GM23338 (cell line): ENCODE measurements at regions not wholly inside any gene's neighbourhood (a gene's known extent, or its start where the extent isn't known, plus 50 kb on each side); places are given as distances from the start of the nearest gene placed in this dataset.

Source experiments
- ATAC-seq: fragments of 200-7000 bp; cut with Tn5 transposase; 3 replicates; pipeline ENCODE4 v1.9.1; 2020
- DNase-seq: peaks from one replicate; pipeline ENCODE4 v3.0.0-alpha.2; 2015; ENCODE audit warnings: low spot score
- H2AFZ ChIP-seq: fragments of 200-600 bp; sonication (generic); 2 replicates; pipeline ENCODE4 v1.8.0; 2016; ENCODE audit warnings: antibody characterized with exemption, mild to moderate bottlenecking, moderate library complexity
- H3F3A ChIP-seq: fragments of 200-600 bp; sonication (generic); replicated peaks from 2 replicates; pipeline ENCODE4 v1.8.0; 2017; ENCODE audit warnings: antibody characterized with exemption, mixed run types, low read depth
- H3K27ac ChIP-seq: fragments of 200-600 bp; sonication (generic); 2 replicates; pipeline ENCODE4 v1.6.1; 2016; ENCODE audit warnings: low read depth
- H3K27me3 ChIP-seq: fragments of 200-600 bp; sonication (generic); 2 replicates; pipeline ENCODE4 v1.8.0; 2016; ENCODE audit warnings: mild to moderate bottlenecking, mixed run types, moderate library complexity; ENCODE audit not compliant: insufficient read depth
- H3K36me3 ChIP-seq: fragments of 200-600 bp; sonication (generic); 2 replicates; pipeline ENCODE4 v1.8.0; 2016; ENCODE audit warnings: mild to moderate bottlenecking; ENCODE audit not compliant: insufficient read depth
- H3K4me1 ChIP-seq: fragments of 200-600 bp; sonication (generic); 2 replicates; pipeline ENCODE4 v1.8.0; 2016; ENCODE audit warnings: mild to moderate bottlenecking, moderate library complexity; ENCODE audit not compliant: insufficient read depth
- H3K4me2 ChIP-seq: fragments of 200-600 bp; sonication (generic); 2 replicates; pipeline ENCODE4 v1.7.1; 2017; ENCODE audit warnings: mixed run types
- H3K4me3 ChIP-seq: fragments of 200-600 bp; sonication (generic); 2 replicates; pipeline ENCODE4 v1.6.1; 2016; ENCODE audit warnings: mixed run types
- H3K79me2 ChIP-seq: fragments of 200-600 bp; sonication (generic); replicated peaks from 2 replicates; pipeline ENCODE4 v1.8.0; 2017; ENCODE audit warnings: mild to moderate bottlenecking; ENCODE audit not compliant: insufficient read depth
- H3K9me2 ChIP-seq: fragments of 200-600 bp; sonication (generic); 2 replicates; pipeline ENCODE4 v1.8.0; 2017; ENCODE audit not compliant: insufficient read depth
- H4K20me1 ChIP-seq: fragments of 200-600 bp; sonication (generic); replicated peaks from 2 replicates; pipeline ENCODE4 v1.8.0; 2017; ENCODE audit warnings: mild to moderate bottlenecking; ENCODE audit not compliant: insufficient read depth
- H3K27ac Mint-ChIP-seq: 2 replicates; pipeline ENCODE4 v1.8.0; 2020; ENCODE audit warnings: inconsistent platforms, mild to moderate bottlenecking, moderate library complexity, mixed read lengths
- H3K27me3 Mint-ChIP-seq: 3 replicates; pipeline ENCODE4 v1.8.0; 2022; ENCODE audit warnings: low read depth, mild to moderate bottlenecking, moderate library complexity, mixed read lengths, inconsistent platforms; ENCODE audit not compliant: insufficient read depth, poor library complexity
- H3K36me3 Mint-ChIP-seq: 3 replicates; pipeline ENCODE4 v1.8.0; 2021; ENCODE audit warnings: low read depth, mild to moderate bottlenecking, inconsistent platforms, moderate library complexity, mixed read lengths
- H3K4me1 Mint-ChIP-seq: 3 replicates; pipeline ENCODE4 v1.8.0; 2020; ENCODE audit warnings: mild to moderate bottlenecking, inconsistent platforms, mixed read lengths
- H3K4me3 Mint-ChIP-seq: 3 replicates; pipeline ENCODE4 v1.8.0; 2021; ENCODE audit warnings: moderate library complexity, mild to moderate bottlenecking, inconsistent platforms, mixed read lengths
- H3K9me3 Mint-ChIP-seq: 3 replicates; pipeline ENCODE4 v1.8.0; 2020; ENCODE audit warnings: moderate library complexity, mild to moderate bottlenecking, inconsistent platforms, mixed read lengths
- CREB1 ChIP-seq: fragments of 250-450 bp; sonication (Bioruptor Pico); IDR thresholded peaks from 2 replicates; pipeline ENCODE4 v1.5.0; 2020; ENCODE audit warnings: low read depth, mild to moderate bottlenecking, moderate library complexity
- EZH2 ChIP-seq: fragments of 200-600 bp; sonication (generic); IDR thresholded peaks from one replicate; pipeline ENCODE4 v1.8.0; 2017; ENCODE audit warnings: antibody characterized with exemption, mild to moderate bottlenecking, low read depth; ENCODE audit not compliant: unreplicated experiment
- EZH2phosphoT487 ChIP-seq: fragments of 200-600 bp; sonication (generic); IDR thresholded peaks from one replicate; pipeline ENCODE4 v1.8.1; 2018; ENCODE audit warnings: antibody characterized with exemption; ENCODE audit not compliant: unreplicated experiment
- JUNB ChIP-seq: IDR thresholded peaks from one replicate; pipeline ENCODE4 v1.6.1; 2016; ENCODE audit warnings: antibody characterized with exemption; ENCODE audit not compliant: unreplicated experiment
- NANOG ChIP-seq: IDR thresholded peaks from 2 replicates; pipeline ENCODE4 v1.6.1; 2016; ENCODE audit warnings: antibody characterized with exemption, borderline replicate concordance
- POLR2AphosphoS5 ChIP-seq: IDR thresholded peaks from 2 replicates; pipeline ENCODE4 v1.6.1; 2016; ENCODE audit warnings: antibody characterized with exemption, low read depth
- ZNF114 ChIP-seq: fragments of 250-450 bp; sonication (Bioruptor Pico); IDR thresholded peaks from 2 replicates; pipeline ENCODE4 v1.5.0; 2020; ENCODE audit warnings: mild to moderate bottlenecking, moderate library complexity
- ZNF331 ChIP-seq: fragments of 250-450 bp; sonication (Bioruptor Pico); IDR thresholded peaks from 2 replicates; pipeline ENCODE4 v1.5.0; 2020; ENCODE audit warnings: low read depth, mild to moderate bottlenecking, moderate library complexity
- TF ChIP-seq, protein P1 (sequence below): fragments of 250-450 bp; sonication (Bioruptor Pico); IDR thresholded peaks from 2 replicates; pipeline ENCODE4 v1.5.0; 2020; ENCODE audit warnings: mild to moderate bottlenecking, moderate library complexity
- TF ChIP-seq, protein P2 (sequence below), 2 experiments: fragments of 200-600 bp in 1 of 2; sonication (generic) in 1 of 2; conservative IDR thresholded peaks; 2 replicates each; pipeline versions ENCODE4 v1.5.1 to v1.6.1; 2016 to 2017; ENCODE audit warnings: antibody characterized with exemption in 2 of 2, low read depth in 2 of 2, mild to moderate bottlenecking in 2 of 2, moderate library complexity in 1 of 2
- TF ChIP-seq, protein P3 (sequence below): IDR thresholded peaks from 2 replicates; pipeline ENCODE4 v1.6.1; 2016; ENCODE audit warnings: antibody characterized with exemption

DNA sequence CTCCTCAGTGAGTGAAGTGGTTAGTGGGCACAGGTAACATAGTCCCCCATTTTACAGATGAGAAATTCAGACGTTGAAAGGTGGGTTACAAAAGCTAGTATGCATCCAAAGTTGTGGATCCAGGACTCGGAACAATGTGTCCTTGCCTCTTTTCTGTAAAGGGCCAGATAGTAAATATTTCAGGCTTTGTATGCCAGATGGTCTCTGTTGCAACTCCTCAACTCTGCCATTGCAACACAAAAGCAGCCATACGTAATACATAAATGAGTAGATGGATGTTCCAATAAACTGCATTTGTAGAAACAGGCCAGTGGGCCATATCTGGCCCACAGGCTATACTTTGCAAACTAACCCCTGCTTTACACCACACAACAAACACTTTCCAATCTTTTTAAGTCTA is 166.6 kb upstream of the PKDCC start (continued):
- TF ChIP-seq, protein P1, sequence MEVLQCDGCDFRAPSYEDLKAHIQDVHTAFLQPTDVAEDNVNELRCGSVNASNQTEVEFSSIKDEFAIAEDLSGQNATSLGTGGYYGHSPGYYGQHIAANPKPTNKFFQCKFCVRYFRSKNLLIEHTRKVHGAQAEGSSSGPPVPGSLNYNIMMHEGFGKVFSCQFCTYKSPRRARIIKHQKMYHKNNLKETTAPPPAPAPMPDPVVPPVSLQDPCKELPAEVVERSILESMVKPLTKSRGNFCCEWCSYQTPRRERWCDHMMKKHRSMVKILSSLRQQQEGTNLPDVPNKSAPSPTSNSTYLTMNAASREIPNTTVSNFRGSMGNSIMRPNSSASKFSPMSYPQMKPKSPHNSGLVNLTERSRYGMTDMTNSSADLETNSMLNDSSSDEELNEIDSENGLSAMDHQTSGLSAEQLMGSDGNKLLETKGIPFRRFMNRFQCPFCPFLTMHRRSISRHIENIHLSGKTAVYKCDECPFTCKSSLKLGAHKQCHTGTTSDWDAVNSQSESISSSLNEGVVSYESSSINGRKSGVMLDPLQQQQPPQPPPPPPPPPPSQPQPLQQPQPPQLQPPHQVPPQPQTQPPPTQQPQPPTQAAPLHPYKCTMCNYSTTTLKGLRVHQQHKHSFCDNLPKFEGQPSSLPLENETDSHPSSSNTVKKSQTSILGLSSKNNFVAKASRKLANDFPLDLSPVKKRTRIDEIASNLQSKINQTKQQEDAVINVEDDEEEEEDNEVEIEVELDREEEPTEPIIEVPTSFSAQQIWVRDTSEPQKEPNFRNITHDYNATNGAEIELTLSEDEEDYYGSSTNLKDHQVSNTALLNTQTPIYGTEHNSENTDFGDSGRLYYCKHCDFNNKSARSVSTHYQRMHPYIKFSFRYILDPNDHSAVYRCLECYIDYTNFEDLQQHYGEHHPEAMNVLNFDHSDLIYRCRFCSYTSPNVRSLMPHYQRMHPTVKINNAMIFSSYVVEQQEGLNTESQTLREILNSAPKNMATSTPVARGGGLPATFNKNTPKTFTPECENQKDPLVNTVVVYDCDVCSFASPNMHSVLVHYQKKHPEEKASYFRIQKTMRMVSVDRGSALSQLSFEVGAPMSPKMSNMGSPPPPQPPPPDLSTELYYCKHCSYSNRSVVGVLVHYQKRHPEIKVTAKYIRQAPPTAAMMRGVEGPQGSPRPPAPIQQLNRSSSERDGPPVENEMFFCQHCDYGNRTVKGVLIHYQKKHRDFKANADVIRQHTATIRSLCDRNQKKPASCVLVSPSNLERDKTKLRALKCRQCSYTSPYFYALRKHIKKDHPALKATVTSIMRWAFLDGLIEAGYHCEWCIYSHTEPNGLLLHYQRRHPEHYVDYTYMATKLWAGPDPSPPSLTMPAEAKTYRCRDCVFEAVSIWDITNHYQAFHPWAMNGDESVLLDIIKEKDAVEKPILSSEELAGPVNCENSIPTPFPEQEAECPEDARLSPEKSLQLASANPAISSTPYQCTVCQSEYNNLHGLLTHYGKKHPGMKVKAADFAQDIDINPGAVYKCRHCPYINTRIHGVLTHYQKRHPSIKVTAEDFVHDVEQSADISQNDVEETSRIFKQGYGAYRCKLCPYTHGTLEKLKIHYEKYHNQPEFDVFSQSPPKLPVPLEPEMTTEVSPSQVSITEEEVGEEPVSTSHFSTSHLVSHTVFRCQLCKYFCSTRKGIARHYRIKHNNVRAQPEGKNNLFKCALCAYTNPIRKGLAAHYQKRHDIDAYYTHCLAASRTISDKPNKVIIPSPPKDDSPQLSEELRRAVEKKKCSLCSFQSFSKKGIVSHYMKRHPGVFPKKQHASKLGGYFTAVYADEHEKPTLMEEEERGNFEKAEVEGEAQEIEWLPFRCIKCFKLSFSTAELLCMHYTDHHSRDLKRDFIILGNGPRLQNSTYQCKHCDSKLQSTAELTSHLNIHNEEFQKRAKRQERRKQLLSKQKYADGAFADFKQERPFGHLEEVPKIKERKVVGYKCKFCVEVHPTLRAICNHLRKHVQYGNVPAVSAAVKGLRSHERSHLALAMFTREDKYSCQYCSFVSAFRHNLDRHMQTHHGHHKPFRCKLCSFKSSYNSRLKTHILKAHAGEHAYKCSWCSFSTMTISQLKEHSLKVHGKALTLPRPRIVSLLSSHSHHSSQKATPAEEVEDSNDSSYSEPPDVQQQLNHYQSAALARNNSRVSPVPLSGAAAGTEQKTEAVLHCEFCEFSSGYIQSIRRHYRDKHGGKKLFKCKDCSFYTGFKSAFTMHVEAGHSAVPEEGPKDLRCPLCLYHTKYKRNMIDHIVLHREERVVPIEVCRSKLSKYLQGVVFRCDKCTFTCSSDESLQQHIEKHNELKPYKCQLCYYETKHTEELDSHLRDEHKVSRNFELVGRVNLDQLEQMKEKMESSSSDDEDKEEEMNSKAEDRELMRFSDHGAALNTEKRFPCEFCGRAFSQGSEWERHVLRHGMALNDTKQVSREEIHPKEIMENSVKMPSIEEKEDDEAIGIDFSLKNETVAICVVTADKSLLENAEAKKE, result no peak
- no peak for TF ChIP-seq POLR2AphosphoS5
- no peak for TF ChIP-seq ZNF331 (CRISPR knock-in tag)
- TF ChIP-seq EZH2phosphoT487, result no peak
- TF ChIP-seq, protein P2, sequence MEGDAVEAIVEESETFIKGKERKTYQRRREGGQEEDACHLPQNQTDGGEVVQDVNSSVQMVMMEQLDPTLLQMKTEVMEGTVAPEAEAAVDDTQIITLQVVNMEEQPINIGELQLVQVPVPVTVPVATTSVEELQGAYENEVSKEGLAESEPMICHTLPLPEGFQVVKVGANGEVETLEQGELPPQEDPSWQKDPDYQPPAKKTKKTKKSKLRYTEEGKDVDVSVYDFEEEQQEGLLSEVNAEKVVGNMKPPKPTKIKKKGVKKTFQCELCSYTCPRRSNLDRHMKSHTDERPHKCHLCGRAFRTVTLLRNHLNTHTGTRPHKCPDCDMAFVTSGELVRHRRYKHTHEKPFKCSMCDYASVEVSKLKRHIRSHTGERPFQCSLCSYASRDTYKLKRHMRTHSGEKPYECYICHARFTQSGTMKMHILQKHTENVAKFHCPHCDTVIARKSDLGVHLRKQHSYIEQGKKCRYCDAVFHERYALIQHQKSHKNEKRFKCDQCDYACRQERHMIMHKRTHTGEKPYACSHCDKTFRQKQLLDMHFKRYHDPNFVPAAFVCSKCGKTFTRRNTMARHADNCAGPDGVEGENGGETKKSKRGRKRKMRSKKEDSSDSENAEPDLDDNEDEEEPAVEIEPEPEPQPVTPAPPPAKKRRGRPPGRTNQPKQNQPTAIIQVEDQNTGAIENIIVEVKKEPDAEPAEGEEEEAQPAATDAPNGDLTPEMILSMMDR (conservative IDR thresholded peaks at IDR 0.05; ENCODE audit: low read depth in 2 of 2), result no peak

DNA sequence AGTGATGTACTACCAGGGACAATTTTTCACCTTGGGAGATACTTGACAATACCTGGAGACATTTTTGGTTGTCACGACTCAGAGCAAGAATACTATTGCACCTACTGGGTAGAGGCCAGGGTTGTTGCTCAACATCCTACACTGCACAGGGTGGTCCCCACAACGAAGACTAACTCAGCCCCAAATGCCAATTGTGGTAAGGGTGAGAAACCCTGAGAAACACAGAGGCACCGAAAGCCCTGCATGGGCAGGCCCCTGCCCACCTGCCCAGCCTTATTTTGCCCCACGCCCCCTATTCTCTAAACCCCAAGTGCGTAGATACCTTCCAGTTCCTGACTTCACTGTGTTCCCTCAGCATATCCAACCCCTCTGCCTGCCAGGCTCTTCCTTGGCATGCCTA is 163.1 kb upstream of the PKDCC start:
- Mint-ChIP-seq H3K36me3 (no peaks in the 10 kb centered on the region), H3K4me1 (peaks cover 3% of the 10 kb centered on the region; the same call in 2 of the 3 replicates), H3K27ac (no peak overlapping the region), H3K27me3 (peaks cover 5% of the 10 kb centered on the region), H3K4me3 (no peak overlapping the region), H3K9me3 (no peaks in the 10 kb centered on the region)
- no peak for DNase-seq
- Histone ChIP-seq H2AFZ (no peak overlapping the region), H3K4me1 (no peaks in the 10 kb centered on the region), H3K27me3 (no peaks in the 10 kb centered on the region), H3K36me3 (no peaks in the 10 kb centered on the region), H3K4me3 (no peak overlapping the region), H3K79me2 (no peaks in the 10 kb centered on the region), H3K27ac (no peak overlapping the region), H3K9me2 (peaks cover 3% of the 10 kb centered on the region; the same call in 1 of the 2 replicates), H3F3A (no peaks in the 10 kb centered on the region), H4K20me1 (no peaks in the 10 kb centered on the region), H3K4me2 (no peak overlapping the region)
- ATAC-seq, result no peak
- TF ChIP-seq CREB1 (CRISPR knock-in tag) (no peak), EZH2 (no peak), NANOG (no peak), EZH2phosphoT487 (no peak), ZNF331 (CRISPR knock-in tag) (no peak), ZNF114 (no peak), JUNB (no peak)
- TF ChIP-seq, protein P3, sequence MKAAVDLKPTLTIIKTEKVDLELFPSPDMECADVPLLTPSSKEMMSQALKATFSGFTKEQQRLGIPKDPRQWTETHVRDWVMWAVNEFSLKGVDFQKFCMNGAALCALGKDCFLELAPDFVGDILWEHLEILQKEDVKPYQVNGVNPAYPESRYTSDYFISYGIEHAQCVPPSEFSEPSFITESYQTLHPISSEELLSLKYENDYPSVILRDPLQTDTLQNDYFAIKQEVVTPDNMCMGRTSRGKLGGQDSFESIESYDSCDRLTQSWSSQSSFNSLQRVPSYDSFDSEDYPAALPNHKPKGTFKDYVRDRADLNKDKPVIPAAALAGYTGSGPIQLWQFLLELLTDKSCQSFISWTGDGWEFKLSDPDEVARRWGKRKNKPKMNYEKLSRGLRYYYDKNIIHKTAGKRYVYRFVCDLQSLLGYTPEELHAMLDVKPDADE, result no peak
- TF ChIP-seq, protein P2 (conservative IDR thresholded peaks at IDR 0.05; ENCODE audit: low read depth in 2 of 2), result no peak
